GM06990 (cell line): ENCODE measurements at regions not wholly inside any gene's neighbourhood (a gene's known extent, or its start where the extent isn't known, plus 50 kb on each side); places are given as distances from the start of the nearest gene placed in this dataset.

ENCODE experiments used
- DNase-seq: peaks from one replicate; pipeline ENCODE4 v3.0.0-alpha.2; 2011; ENCODE audit not compliant: insufficient read length; ENCODE audit errors: extremely low read depth
- H3K27me3 ChIP-seq: replicated peaks from 2 replicates; pipeline ENCODE4 v1.6.0; 2011; ENCODE audit warnings: low read length; ENCODE audit not compliant: control insufficient read depth, insufficient read depth
- H3K36me3 ChIP-seq: 2 replicates; pipeline ENCODE4 v1.5.1; 2011; ENCODE audit warnings: low read length; ENCODE audit not compliant: control insufficient read depth, insufficient read depth
- H3K4me3 ChIP-seq: replicated peaks from 2 replicates; pipeline ENCODE4 v1.5.1; 2011; ENCODE audit warnings: low read depth, mild to moderate bottlenecking, control low read depth, low read length
- CTCF ChIP-seq: IDR thresholded peaks from 2 replicates; pipeline ENCODE4 v1.5.1; 2011; ENCODE audit warnings: low read length, control low read depth, mild to moderate bottlenecking, inconsistent platforms; ENCODE audit not compliant: insufficient read depth, poor library complexity, severe bottlenecking

- DNase-seq: no peak
- no peaks in the 10 kb centered on the region for H3K36me3 ChIP-seq
- no peak overlapping the region for H3K4me3 ChIP-seq
- TF ChIP-seq CTCF: no peak
- no peaks in the 10 kb centered on the region for H3K27me3 ChIP-seq
Observed at GRCh38 chr4:101515566-101515965, 168.2 kb upstream of the PPP3CA start.

- Histone ChIP-seq H3K4me3 (no peak overlapping the region), H3K36me3 (no peaks in the 10 kb centered on the region), H3K27me3 (no peaks in the 10 kb centered on the region)
- TF ChIP-seq CTCF: no peak
- no peak for DNase-seq
Observed at GRCh38 chr4:101515099-101515498, 167.8 kb upstream of the PPP3CA start.

- Histone ChIP-seq H3K36me3 (no peaks in the 10 kb centered on the region), H3K4me3 (no peak overlapping the region), H3K27me3 (no peaks in the 10 kb centered on the region)
- DNase-seq: no peak
- no peak for TF ChIP-seq CTCF
Observed at GRCh38 chr4:101512416-101512815, 165.1 kb upstream of the PPP3CA start.

GRCh38 chr4:101501421-101501820 is 154.1 kb upstream of the PPP3CA start:
- H3K36me3 ChIP-seq: no peaks in the 10 kb centered on the region
- DNase-seq: no peak
- no peak for TF ChIP-seq CTCF
- no peak overlapping the region for H3K4me3 ChIP-seq
- H3K27me3 ChIP-seq: no peaks in the 10 kb centered on the region

GRCh38 chr4:101500742-101501141 is 153.4 kb upstream of the PPP3CA start:
- DNase-seq: no peak
- no peaks in the 10 kb centered on the region for H3K27me3 ChIP-seq
- no peak for TF ChIP-seq CTCF
- no peaks in the 10 kb centered on the region for H3K36me3 ChIP-seq
- H3K4me3 ChIP-seq: no peak overlapping the region

- DNase-seq: no peak
- H3K27me3 ChIP-seq: no peaks in the 10 kb centered on the region
- H3K36me3 ChIP-seq: no peaks in the 10 kb centered on the region
- no peak for TF ChIP-seq CTCF
- no peak overlapping the region for H3K4me3 ChIP-seq
Observed at GRCh38 chr4:101475246-101475645, 127.9 kb upstream of the PPP3CA start.
